OCI-LY7 (cell line): ENCODE measurements at regions not wholly inside any gene's neighbourhood (a gene's known extent, or its start where the extent isn't known, plus 50 kb on each side); places are given as distances from the start of the nearest gene placed in this dataset.

Source experiments
- BruUV-seq: library from RNA; stranded (reverse); fragments of 400-500 nt; replicated peaks from 2 replicates; lab custom pipeline; 2021; lab: Mats Ljungman, UMichigan
- CTCF ChIA-PET: fragments of 300-600 bp; sonication (Branson Sonifier 250); formaldehyde crosslinking; loops from one replicate; lab custom pipeline; 2022; ENCODE audit warnings: antibody characterized with exemption; ENCODE audit not compliant: unreplicated experiment; lab: Charles Lee
- POLR2A ChIA-PET: fragments of 300-600 bp; sonication (Branson Sonifier 250); formaldehyde crosslinking; loops from one replicate; lab custom pipeline; 2022; ENCODE audit warnings: antibody characterized with exemption; lab: Charles Lee
- DNase-seq: peaks from one replicate; pipeline ENCODE4 v3.0.0-alpha.2; 2015; ENCODE audit warnings: low spot score
- H2AFZ ChIP-seq: fragments of 200-600 bp; sonication (generic), shearing (Covaris generic); 2 replicates; pipeline ENCODE4 v1.6.1; 2014; ENCODE audit warnings: mild to moderate bottlenecking, antibody characterized with exemption, low read length, moderate library complexity
- H3K27ac ChIP-seq: fragments of 200-600 bp; sonication (generic); 2 replicates; pipeline ENCODE4 v1.5.1; 2014; ENCODE audit warnings: mixed run types, low read depth, mild to moderate bottlenecking, moderate library complexity, low read length, inconsistent platforms; ENCODE audit not compliant: poor library complexity, severe bottlenecking
- H3K36me3 ChIP-seq: fragments of 200-600 bp; sonication (generic); 2 replicates; pipeline ENCODE4 v1.6.1; 2014; ENCODE audit warnings: mild to moderate bottlenecking, antibody characterized with exemption, low read length, moderate library complexity, mixed read lengths; ENCODE audit not compliant: insufficient read depth
- H3K4me1 ChIP-seq: fragments of 200-600 bp; sonication (generic); 2 replicates; pipeline ENCODE4 v1.5.1; 2014; ENCODE audit warnings: mild to moderate bottlenecking, low read length; ENCODE audit not compliant: insufficient read depth, poor library complexity, severe bottlenecking
- H3K4me2 ChIP-seq: fragments of 200-600 bp; sonication (generic); 2 replicates; pipeline ENCODE4 v1.6.1; 2014; ENCODE audit warnings: mild to moderate bottlenecking, low read length
- H3K4me3 ChIP-seq: fragments of 200-600 bp; sonication (generic); 2 replicates; pipeline ENCODE4 v1.5.1; 2014; ENCODE audit warnings: mild to moderate bottlenecking, low read depth, low read length; ENCODE audit not compliant: poor library complexity, severe bottlenecking
- H3K79me2 ChIP-seq: fragments of 200-600 bp; sonication (generic); 2 replicates; pipeline ENCODE4 v1.6.1; 2016; ENCODE audit warnings: low read depth, mild to moderate bottlenecking, low read length, moderate library complexity, mixed read lengths; ENCODE audit not compliant: insufficient read depth
- H3K9me2 ChIP-seq: fragments of 200-600 bp; sonication (generic); 2 replicates; pipeline ENCODE4 v1.6.1; 2016; ENCODE audit warnings: mild to moderate bottlenecking, low read length, mixed read lengths; ENCODE audit not compliant: insufficient read depth
- H3K9me3 ChIP-seq: fragments of 200-600 bp; sonication (generic); 2 replicates; pipeline ENCODE4 v1.6.1; 2014; ENCODE audit warnings: mild to moderate bottlenecking, mixed run types, low read length, mixed read lengths
- H4K20me1 ChIP-seq: fragments of 200-600 bp; sonication (generic); 2 replicates; pipeline ENCODE4 v1.6.1; 2014; ENCODE audit warnings: mild to moderate bottlenecking, antibody characterized with exemption, low read length, moderate library complexity, mixed read lengths; ENCODE audit not compliant: insufficient read depth
- EZH2phosphoT487 ChIP-seq: fragments of 200-600 bp; sonication (generic); IDR thresholded peaks from 2 replicates; pipeline ENCODE4 v1.6.1; 2018; ENCODE audit warnings: low read depth, borderline replicate concordance, mild to moderate bottlenecking, mixed run types, antibody characterized with exemption, low read length, moderate library complexity, mixed read lengths
- intact Hi-C: fragments of 100-400 bp; cut with micrococcal nuclease; formaldehyde crosslinking; loops from one replicate; pipeline ENCODE4 v1.10.0; 2022; ENCODE audit not compliant: unreplicated experiment
- TF ChIP-seq, protein P1 (sequence below): fragments of 200-600 bp; sonication (generic); conservative IDR thresholded peaks from 2 replicates; pipeline ENCODE4 v1.5.1; 2014; ENCODE audit warnings: mild to moderate bottlenecking, antibody characterized with exemption, low read length, moderate library complexity, mixed read lengths

DNA sequence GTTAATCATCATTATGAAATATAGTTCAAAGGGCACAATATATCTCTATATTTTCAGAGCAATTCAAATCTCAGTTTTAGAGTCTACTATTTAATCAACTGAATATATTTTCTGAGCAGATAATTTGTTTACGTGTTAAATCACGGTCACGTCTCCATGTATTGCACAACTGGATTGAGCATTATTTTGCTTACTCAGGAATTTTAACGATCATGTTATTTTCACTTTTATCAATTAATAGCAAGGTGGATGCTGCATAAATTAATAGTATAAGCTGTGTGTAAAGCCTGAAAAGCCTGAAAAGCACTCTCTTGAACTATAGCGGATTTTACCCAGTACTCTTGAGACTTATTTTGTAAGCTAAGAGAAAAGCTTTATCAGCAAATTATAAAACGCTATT, 374.9 kb downstream of the MAGEB5 start:
- Histone ChIP-seq H4K20me1 (no peaks in the 10 kb centered on the region), H3K27ac (no peak overlapping the region), H3K4me1 (no peaks in the 10 kb centered on the region), H3K4me3 (no peak overlapping the region), H3K9me2 (no peaks in the 10 kb centered on the region), H3K4me2 (no peak overlapping the region), H3K79me2 (no peaks in the 10 kb centered on the region), H2AFZ (no peak overlapping the region), H3K9me3 (no peaks in the 10 kb centered on the region), H3K36me3 (no peaks in the 10 kb centered on the region)
- no peak for DNase-seq
- intact Hi-C loops, result no loop called here
- TF ChIP-seq EZH2phosphoT487, result no peak
- TF ChIP-seq, protein P1, sequence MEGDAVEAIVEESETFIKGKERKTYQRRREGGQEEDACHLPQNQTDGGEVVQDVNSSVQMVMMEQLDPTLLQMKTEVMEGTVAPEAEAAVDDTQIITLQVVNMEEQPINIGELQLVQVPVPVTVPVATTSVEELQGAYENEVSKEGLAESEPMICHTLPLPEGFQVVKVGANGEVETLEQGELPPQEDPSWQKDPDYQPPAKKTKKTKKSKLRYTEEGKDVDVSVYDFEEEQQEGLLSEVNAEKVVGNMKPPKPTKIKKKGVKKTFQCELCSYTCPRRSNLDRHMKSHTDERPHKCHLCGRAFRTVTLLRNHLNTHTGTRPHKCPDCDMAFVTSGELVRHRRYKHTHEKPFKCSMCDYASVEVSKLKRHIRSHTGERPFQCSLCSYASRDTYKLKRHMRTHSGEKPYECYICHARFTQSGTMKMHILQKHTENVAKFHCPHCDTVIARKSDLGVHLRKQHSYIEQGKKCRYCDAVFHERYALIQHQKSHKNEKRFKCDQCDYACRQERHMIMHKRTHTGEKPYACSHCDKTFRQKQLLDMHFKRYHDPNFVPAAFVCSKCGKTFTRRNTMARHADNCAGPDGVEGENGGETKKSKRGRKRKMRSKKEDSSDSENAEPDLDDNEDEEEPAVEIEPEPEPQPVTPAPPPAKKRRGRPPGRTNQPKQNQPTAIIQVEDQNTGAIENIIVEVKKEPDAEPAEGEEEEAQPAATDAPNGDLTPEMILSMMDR, result no peak
- ChIA-PET POLR2A (interaction anchor here (0.6 kb wide), 1 partner anchor 1475 kb away, joined by 6 read pairs; no protein-coding TSS in a partner anchor), CTCF (no interaction called here)
- no TSS peak for BruUV-seq

GRCh38 chrX:26586570-26586969, 370.6 kb downstream of the MAGEB5 start:
- no peaks in the 10 kb centered on the region for H4K20me1 ChIP-seq
- H2AFZ ChIP-seq, result no peak overlapping the region
- no peaks in the 10 kb centered on the region for H3K79me2 ChIP-seq
- no peaks in the 10 kb centered on the region for H3K9me2 ChIP-seq
- H3K4me3 ChIP-seq, result no peak overlapping the region
- ChIA-PET POLR2A (no interaction called here), CTCF (no interaction called here)
- TF ChIP-seq EZH2phosphoT487, result no peak
- TF ChIP-seq, protein P1, result no peak
- H3K27ac ChIP-seq, result no peak overlapping the region
- H3K4me1 ChIP-seq, result no peaks in the 10 kb centered on the region
- no TSS peak for BruUV-seq
- no peaks in the 10 kb centered on the region for H3K9me3 ChIP-seq
- intact Hi-C loops, result no loop called here
- DNase-seq, result no peak
- H3K36me3 ChIP-seq, result no peaks in the 10 kb centered on the region
- no peak overlapping the region for H3K4me2 ChIP-seq

- no peaks in the 10 kb centered on the region for H3K36me3 ChIP-seq
- no peaks in the 10 kb centered on the region for H3K79me2 ChIP-seq
- no peaks in the 10 kb centered on the region for H3K9me2 ChIP-seq
- TF ChIP-seq, protein P1, result no peak
- TF ChIP-seq EZH2phosphoT487, result no peak
- intact Hi-C loops, result no loop called here
- POLR2A ChIA-PET, result no interaction called here
- CTCF ChIA-PET, result no interaction called here
- H3K27ac ChIP-seq, result no peak overlapping the region
- no peak for DNase-seq
- no peaks in the 10 kb centered on the region for H3K9me3 ChIP-seq
- H3K4me3 ChIP-seq, result no peak overlapping the region
- BruUV-seq, result no TSS peak
- H2AFZ ChIP-seq, result no peak overlapping the region
- no peaks in the 10 kb centered on the region for H3K4me1 ChIP-seq
- H4K20me1 ChIP-seq, result no peaks in the 10 kb centered on the region
- H3K4me2 ChIP-seq, result no peak overlapping the region
These were observed 365.1 kb downstream of the MAGEB5 start for GRCh38 chrX:26581091-26581490.
